CD8-positive, alpha-beta memory T cell (primary cell): ENCODE measurements at regions not wholly inside any gene's neighbourhood (a gene's known extent, or its start where the extent isn't known, plus 50 kb on each side); places are given as distances from the start of the nearest gene placed in this dataset.

Experiments used
- CTCF ChIA-PET: fragments of 350-600 bp; sonication (Branson Sonifier 250); formaldehyde crosslinking; loops from one replicate; lab custom pipeline; 2021; ENCODE audit warnings: antibody characterized with exemption; lab: Charles Lee
- POLR2A ChIA-PET: fragments of 350-600 bp; sonication (Branson Sonifier 250); formaldehyde crosslinking; loops from one replicate; lab custom pipeline; 2021; ENCODE audit warnings: antibody characterized with exemption; lab: Charles Lee
- DNase-seq, 5 donors: peaks; one replicate each; pipeline versions ENCODE4 v3.0.0 to v3.0.0-alpha.2; 2020 to 2022; ENCODE audit warnings: mixed read lengths in 1 of 5
- H3K27ac ChIP-seq: one replicate; pipeline ENCODE4 v1.7.0; 2013; ENCODE audit warnings: low read depth, mild to moderate bottlenecking, low read length, moderate library complexity
- H3K27me3 ChIP-seq: 2 replicates; pipeline ENCODE4 v1.7.0; 2013; ENCODE audit warnings: low read length, mild to moderate bottlenecking; ENCODE audit not compliant: insufficient read depth, poor library complexity, severe bottlenecking
- H3K36me3 ChIP-seq: 2 replicates; pipeline ENCODE4 v1.7.0; 2013; ENCODE audit warnings: mild to moderate bottlenecking, low read length, moderate library complexity; ENCODE audit not compliant: insufficient read depth
- H3K4me1 ChIP-seq: 2 replicates; pipeline ENCODE4 v1.7.0; 2013; ENCODE audit warnings: mild to moderate bottlenecking, low read length, moderate library complexity; ENCODE audit not compliant: insufficient read depth
- H3K4me3 ChIP-seq: 2 replicates; pipeline ENCODE4 v1.7.0; 2013; ENCODE audit warnings: mild to moderate bottlenecking, low read length
- H3K9me3 ChIP-seq: 2 replicates; pipeline ENCODE4 v1.7.0; 2013; ENCODE audit warnings: mild to moderate bottlenecking, low read length
- H3K27ac Mint-ChIP-seq, 8 donors: one replicate each; pipeline ENCODE4 v1.8.0; 2020 to 2021; ENCODE audit warnings: mixed read lengths in 8 of 8, mild to moderate bottlenecking in 6 of 8, inconsistent platforms in 3 of 8, moderate library complexity in 3 of 8
- H3K27me3 Mint-ChIP-seq, 2 donors: one replicate each; pipeline ENCODE4 v1.8.0; 2020 to 2021; ENCODE audit warnings: mixed read lengths in 2 of 2, mild to moderate bottlenecking in 1 of 2, moderate library complexity in 1 of 2
- H3K36me3 Mint-ChIP-seq, 3 donors: one replicate each; pipeline ENCODE4 v1.8.0; 2020 to 2021; ENCODE audit warnings: mixed read lengths in 3 of 3, inconsistent platforms in 1 of 3, mild to moderate bottlenecking in 1 of 3
- H3K4me1 Mint-ChIP-seq, 3 donors: one replicate each; pipeline ENCODE4 v1.8.0; 2020 to 2021; ENCODE audit warnings: mixed read lengths in 3 of 3, inconsistent platforms in 1 of 3, mild to moderate bottlenecking in 1 of 3
- H3K4me3 Mint-ChIP-seq, 7 donors: one replicate each; pipeline ENCODE4 v1.8.0; 2020 to 2021; ENCODE audit warnings: mixed read lengths in 7 of 7, mild to moderate bottlenecking in 6 of 7, moderate library complexity in 4 of 7, inconsistent platforms in 2 of 7
- H3K9me3 Mint-ChIP-seq, 5 donors: one replicate each; pipeline ENCODE4 v1.8.0; 2020 to 2022; ENCODE audit warnings: mixed read lengths in 5 of 5, mild to moderate bottlenecking in 3 of 5, moderate library complexity in 2 of 5, inconsistent platforms in 1 of 5

GRCh38 chr3:106454497-106454896 is 585.7 kb upstream of the CBLB start:
- Mint-ChIP-seq H3K4me3 (no peak overlapping the region), H3K27ac (no peak overlapping the region), H3K36me3 (peaks cover 0 to 4% (median 0%) of the 10 kb centered on the region in 3 donors), H3K4me1 (peaks cover 6 to 14% (median 12%) of the 10 kb centered on the region in 3 donors), H3K27me3 (no peaks in the 10 kb centered on the region), H3K9me3 (no peaks in the 10 kb centered on the region)
- H3K4me1 ChIP-seq = no peaks in the 10 kb centered on the region
- H3K27me3 ChIP-seq = no peaks in the 10 kb centered on the region
- H3K9me3 ChIP-seq = no peaks in the 10 kb centered on the region
- H3K36me3 ChIP-seq = no peaks in the 10 kb centered on the region
- H3K27ac ChIP-seq = no peak overlapping the region
- DNase-seq = no peak
- H3K4me3 ChIP-seq = no peak overlapping the region
- ChIA-PET POLR2A (no interaction called here), CTCF (no interaction called here)

GRCh38 chr3:106457281-106458180 is 588.7 kb upstream of the CBLB start:
- H3K4me1 Mint-ChIP-seq = peaks cover 6 to 14% (median 12%) of the 10 kb centered on the region in 3 donors
- H3K27me3 ChIP-seq = no peaks in the 10 kb centered on the region
- no peaks in the 10 kb centered on the region for H3K36me3 ChIP-seq
- no peak overlapping the region for H3K4me3 Mint-ChIP-seq
- H3K36me3 Mint-ChIP-seq = peaks cover 0 to 9% (median 0%) of the 10 kb centered on the region in 3 donors
- no peaks in the 10 kb centered on the region for H3K27me3 Mint-ChIP-seq
- no peak overlapping the region for H3K4me3 ChIP-seq
- no peak overlapping the region for H3K27ac ChIP-seq
- no peak for DNase-seq
- H3K27ac Mint-ChIP-seq = peak overlapping the region in 3 of 8 donors; percentile 15 to 34 (median 17)
- H3K9me3 ChIP-seq = no peaks in the 10 kb centered on the region
- no peaks in the 10 kb centered on the region for H3K4me1 ChIP-seq
- no peaks in the 10 kb centered on the region for H3K9me3 Mint-ChIP-seq
- ChIA-PET POLR2A (no interaction called here), CTCF (no interaction called here)

GRCh38 chr3:106458952-106459351 is 590.1 kb upstream of the CBLB start:
- no peak overlapping the region for H3K27ac Mint-ChIP-seq
- peaks cover 6 to 14% (median 12%) of the 10 kb centered on the region in 3 donors for H3K4me1 Mint-ChIP-seq
- Histone ChIP-seq H3K27ac (no peak overlapping the region), H3K4me1 (no peaks in the 10 kb centered on the region), H3K4me3 (no peak overlapping the region), H3K9me3 (no peaks in the 10 kb centered on the region), H3K27me3 (no peaks in the 10 kb centered on the region), H3K36me3 (no peaks in the 10 kb centered on the region)
- DNase-seq = no peak
- POLR2A ChIA-PET = no interaction called here
- H3K4me3 Mint-ChIP-seq = no peak overlapping the region
- CTCF ChIA-PET = no interaction called here
- H3K27me3 Mint-ChIP-seq = no peaks in the 10 kb centered on the region
- no peaks in the 10 kb centered on the region for H3K9me3 Mint-ChIP-seq
- peaks cover 0 to 10% (median 0%) of the 10 kb centered on the region in 3 donors for H3K36me3 Mint-ChIP-seq

- H3K27me3 ChIP-seq = no peaks in the 10 kb centered on the region
- H3K9me3 ChIP-seq = no peaks in the 10 kb centered on the region
- DNase-seq = no peak
- ChIA-PET CTCF (no interaction called here), POLR2A (no interaction called here)
- H3K4me3 ChIP-seq = no peak overlapping the region
- Mint-ChIP-seq H3K4me3 (no peak overlapping the region), H3K36me3 (peaks cover 0 to 20% (median 0%) of the 10 kb centered on the region in 3 donors), H3K27me3 (peaks cover 0 to 3% of the 10 kb centered on the region in 2 donors), H3K9me3 (peaks cover 0 to 3% (median 2%) of the 10 kb centered on the region in 5 donors), H3K27ac (no peak overlapping the region), H3K4me1 (no peaks in the 10 kb centered on the region)
- no peaks in the 10 kb centered on the region for H3K4me1 ChIP-seq
- H3K27ac ChIP-seq = no peak overlapping the region
- no peaks in the 10 kb centered on the region for H3K36me3 ChIP-seq
These were observed 598.1 kb upstream of the CBLB start for GRCh38 chr3:106466881-106467280.

GRCh38 chr3:106473576-106474475 is 605.0 kb upstream of the CBLB start:
- Mint-ChIP-seq H3K27ac (no peak overlapping the region), H3K36me3 (peaks cover 0 to 25% (median 0%) of the 10 kb centered on the region in 3 donors), H3K27me3 (no peaks in the 10 kb centered on the region), H3K4me1 (no peaks in the 10 kb centered on the region), H3K9me3 (peaks cover 5 to 18% (median 8%) of the 10 kb centered on the region in 5 donors), H3K4me3 (no peak overlapping the region)
- no peaks in the 10 kb centered on the region for H3K27me3 ChIP-seq
- H3K9me3 ChIP-seq = no peaks in the 10 kb centered on the region
- no peaks in the 10 kb centered on the region for H3K4me1 ChIP-seq
- no peaks in the 10 kb centered on the region for H3K36me3 ChIP-seq
- no peak for DNase-seq
- H3K4me3 ChIP-seq = no peak overlapping the region
- POLR2A ChIA-PET = no interaction called here
- H3K27ac ChIP-seq = no peak overlapping the region
- CTCF ChIA-PET = no interaction called here

GRCh38 chr3:106482451-106482850 is 613.6 kb upstream of the CBLB start:
- peaks cover 2 to 4% of the 10 kb centered on the region in 2 donors for H3K27me3 Mint-ChIP-seq
- CTCF ChIA-PET = no interaction called here

GRCh38 chr3:106485217-106485616 is 616.4 kb upstream of the CBLB start:
- peaks cover 0 to 8% (median 2%) of the 10 kb centered on the region in 3 donors for H3K36me3 Mint-ChIP-seq
- peaks cover 0 to 3% (median 2%) of the 10 kb centered on the region in 5 donors for H3K9me3 Mint-ChIP-seq
- POLR2A ChIA-PET = no interaction called here
- H3K27me3 Mint-ChIP-seq = peaks cover 2 to 4% of the 10 kb centered on the region in 2 donors
- no peaks in the 10 kb centered on the region for H3K36me3 ChIP-seq
- no peaks in the 10 kb centered on the region for H3K4me1 Mint-ChIP-seq
- DNase-seq = no peak
- H3K27ac ChIP-seq = no peak overlapping the region
- H3K27ac Mint-ChIP-seq = no peak overlapping the region
- CTCF ChIA-PET = no interaction called here
- no peaks in the 10 kb centered on the region for H3K9me3 ChIP-seq
- no peaks in the 10 kb centered on the region for H3K27me3 ChIP-seq
- H3K4me1 ChIP-seq = no peaks in the 10 kb centered on the region
- no peak overlapping the region for H3K4me3 ChIP-seq
- H3K4me3 Mint-ChIP-seq = no peak overlapping the region

More at GRCh38 chr3:106482451-106482850, 613.6 kb upstream of the CBLB start:
- Histone ChIP-seq H3K9me3 (peaks cover 4% of the 10 kb centered on the region), H3K4me1 (no peaks in the 10 kb centered on the region), H3K27me3 (no peaks in the 10 kb centered on the region), H3K4me3 (no peak overlapping the region), H3K27ac (no peak overlapping the region), H3K36me3 (no peaks in the 10 kb centered on the region)
- Mint-ChIP-seq H3K9me3 (peaks cover 14 to 20% (median 20%) of the 10 kb centered on the region in 5 donors), H3K4me1 (no peaks in the 10 kb centered on the region), H3K36me3 (peaks cover 4 to 26% (median 8%) of the 10 kb centered on the region in 3 donors), H3K27ac (no peak overlapping the region), H3K4me3 (no peak overlapping the region)
- POLR2A ChIA-PET = no interaction called here
- DNase-seq = no peak

- Histone ChIP-seq H3K4me3 (no peak overlapping the region), H3K27ac (no peak overlapping the region), H3K4me1 (no peaks in the 10 kb centered on the region), H3K27me3 (no peaks in the 10 kb centered on the region), H3K9me3 (no peaks in the 10 kb centered on the region), H3K36me3 (no peaks in the 10 kb centered on the region)
- CTCF ChIA-PET = no interaction called here
- Mint-ChIP-seq H3K4me3 (no peak overlapping the region), H3K27me3 (peaks cover 2 to 4% of the 10 kb centered on the region in 2 donors), H3K36me3 (peaks cover 0 to 8% (median 2%) of the 10 kb centered on the region in 3 donors), H3K27ac (no peak overlapping the region), H3K9me3 (peaks cover 0 to 3% (median 2%) of the 10 kb centered on the region in 5 donors), H3K4me1 (no peaks in the 10 kb centered on the region)
- POLR2A ChIA-PET = no interaction called here
- DNase-seq = no peak
These were observed 617.0 kb upstream of the CBLB start for GRCh38 chr3:106485802-106486201.
